T-helper 2 cell (primary cell): ENCODE measurements at regions not wholly inside any gene's neighbourhood (a gene's known extent, or its start where the extent isn't known, plus 50 kb on each side); places are given as distances from the start of the nearest gene placed in this dataset.
"Not testable (repeated sequence)": the region's sequence is repeated elsewhere in the genome, so short reads cannot be mapped to it uniquely, and the experiment has no call there.

ENCODE experiments used
- DNase-seq, 5 experiments: peaks; one replicate each; pipeline versions ENCODE4 v3.0.0 to v3.0.0-alpha.2; 2012 to 2022

DNA sequence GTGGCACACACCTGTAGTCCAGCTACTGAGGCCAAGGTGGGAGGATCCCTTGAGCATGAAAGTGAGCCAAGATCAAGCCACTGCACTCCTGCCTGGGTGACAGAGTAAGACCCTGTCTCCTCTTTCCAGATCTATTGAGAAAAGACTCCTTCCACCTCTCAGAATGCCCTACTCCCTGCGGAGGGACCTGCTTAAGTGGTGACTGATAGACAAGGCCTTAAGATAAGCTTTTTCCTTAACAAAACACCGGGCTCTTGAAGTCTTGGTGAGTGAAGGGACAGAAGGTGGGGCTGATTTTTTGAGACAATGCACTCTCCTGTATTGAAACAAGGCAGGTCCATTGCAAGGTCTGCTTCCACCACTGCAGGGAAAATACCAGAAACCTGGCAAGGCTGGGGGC, 338.4 kb upstream of the FRG2C start:
- no peak for DNase-seq

GRCh38 chr3:75327453-75327852, 336.7 kb upstream of the FRG2C start:
- no peak for DNase-seq

DNA sequence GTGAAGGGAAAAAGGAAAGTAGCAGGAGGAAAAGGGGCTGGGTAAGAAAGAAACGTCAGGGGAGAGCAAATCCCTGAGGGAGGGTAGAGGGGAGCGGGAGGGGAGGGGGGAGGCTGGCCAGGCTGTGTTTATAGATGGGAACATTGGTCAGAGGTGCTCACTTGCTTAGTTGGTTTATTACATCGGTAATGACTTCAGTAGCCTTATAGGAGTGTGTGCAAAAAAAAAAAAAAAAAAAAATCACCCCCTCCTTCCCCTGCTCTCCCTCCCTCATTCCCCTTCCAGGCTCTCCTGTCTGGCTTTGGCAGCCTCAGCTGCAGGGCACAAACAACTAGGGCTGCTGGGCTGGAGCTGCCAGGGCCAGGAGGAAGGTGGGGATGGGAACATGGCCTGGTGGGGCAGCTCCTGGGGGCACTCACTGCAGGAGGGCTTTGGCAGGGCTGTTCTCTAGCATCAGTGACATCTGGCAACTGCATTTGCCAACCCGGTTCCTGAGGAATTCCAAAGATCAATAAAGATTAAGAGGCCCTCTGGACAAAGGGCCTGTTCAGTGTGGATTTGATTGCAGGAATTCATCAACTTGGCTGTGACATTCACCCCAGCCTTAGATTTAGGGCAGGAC, 334.5 kb upstream of the FRG2C start:
- no peak for DNase-seq

DNA sequence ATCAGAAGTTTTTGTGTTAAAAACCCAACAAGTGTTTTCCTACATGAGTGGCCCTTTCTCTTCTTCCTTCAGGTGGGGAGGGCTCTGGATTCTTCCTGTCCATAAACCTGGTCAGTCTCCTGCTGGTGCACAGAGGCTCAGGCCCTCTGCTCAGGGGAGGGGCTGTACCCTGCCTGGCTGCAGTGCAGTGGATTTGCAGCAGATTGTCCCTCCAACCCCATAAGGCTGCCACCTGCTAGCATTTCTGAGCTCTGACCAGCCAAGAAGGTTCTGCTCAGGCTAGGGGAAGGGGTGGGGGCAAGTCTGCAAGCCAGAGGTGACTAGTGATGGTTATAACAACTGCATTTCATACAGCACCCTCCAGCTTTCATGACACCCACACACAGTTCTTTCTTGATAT, 333.7 kb upstream of the FRG2C start:
- DNase-seq: not testable (repeated sequence)

- not testable (repeated sequence) for DNase-seq
Measured at GRCh38 chr3:75332090-75332489, 332.0 kb upstream of the FRG2C start.

GRCh38 chr3:75332794-75333193, 331.3 kb upstream of the FRG2C start:
- DNase-seq: no peak

GRCh38 chr3:75334299-75334698, 329.8 kb upstream of the FRG2C start:
- DNase-seq: no peak

DNA sequence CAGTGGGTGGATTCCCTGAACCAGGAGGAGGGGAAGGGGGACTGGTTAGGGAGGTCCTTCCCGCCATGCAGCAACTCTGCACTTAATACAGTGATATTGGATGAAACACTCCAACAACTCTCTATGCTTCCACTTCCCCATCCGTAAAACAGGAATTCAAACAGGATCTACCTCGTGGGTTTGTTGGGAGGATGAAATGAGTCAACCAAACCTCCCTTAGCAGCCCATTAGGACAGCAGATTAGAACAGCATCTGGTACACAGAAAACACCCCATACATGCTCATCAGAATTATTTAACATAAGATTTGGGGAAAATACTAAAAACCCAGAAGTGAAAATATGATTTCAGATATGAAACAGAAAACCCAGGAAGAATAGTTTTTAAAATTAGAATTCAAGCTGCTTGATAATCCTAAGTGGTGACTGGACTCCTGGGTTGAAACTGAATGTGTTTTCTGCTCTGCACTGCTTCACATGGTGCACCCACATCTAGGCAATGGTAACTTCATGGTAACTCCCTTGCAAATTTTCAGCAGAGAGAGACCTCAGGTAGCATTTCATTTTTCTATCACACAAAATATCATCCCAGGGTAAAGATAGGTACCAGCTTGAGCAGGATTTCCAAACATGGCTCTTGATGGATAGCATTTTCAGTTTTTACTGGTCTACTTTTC, 326.8 kb upstream of the FRG2C start:
- DNase-seq: no peak

GRCh38 chr3:75338342-75338741, 325.8 kb upstream of the FRG2C start:
- DNase-seq: no peak

DNA sequence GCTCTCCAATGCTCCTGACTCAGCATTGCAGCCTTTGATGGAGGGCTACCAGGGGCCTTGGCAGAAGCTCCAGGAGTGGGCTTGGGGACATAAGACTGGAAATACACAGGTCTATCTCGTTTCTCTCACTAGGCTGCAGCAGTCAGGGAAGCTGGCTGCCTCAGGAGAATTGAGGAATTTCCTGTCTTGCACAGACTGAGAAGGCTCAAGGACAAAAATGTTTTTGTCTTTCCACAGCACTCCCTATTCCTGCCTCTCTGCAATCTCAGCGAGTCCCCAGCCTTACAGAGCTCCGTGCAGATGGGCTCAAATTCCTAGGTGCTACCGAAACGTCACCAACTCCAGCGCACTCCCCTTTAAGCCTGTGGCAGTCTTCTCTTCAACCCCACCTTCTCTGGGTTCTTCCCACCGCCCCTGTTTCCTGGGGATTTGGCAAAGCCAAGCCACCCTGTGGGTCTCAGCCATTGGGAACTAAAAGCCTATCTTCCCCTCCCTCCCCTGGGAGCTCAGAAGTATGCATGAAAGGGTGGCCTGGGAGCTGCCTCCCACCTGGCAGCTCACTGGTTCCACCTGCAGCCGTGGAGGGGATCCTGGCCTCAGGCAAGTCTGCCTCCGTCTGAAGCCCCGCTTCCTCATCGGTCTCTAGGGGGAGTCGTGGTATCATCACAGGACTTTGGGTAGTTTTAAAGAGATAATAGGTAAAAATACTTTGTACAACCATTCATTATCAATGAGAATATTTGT, 322.6 kb upstream of the FRG2C start:
- DNase-seq: no peak

- DNase-seq: no peak
Measured at GRCh38 chr3:75342425-75342824, 321.7 kb upstream of the FRG2C start.

DNA sequence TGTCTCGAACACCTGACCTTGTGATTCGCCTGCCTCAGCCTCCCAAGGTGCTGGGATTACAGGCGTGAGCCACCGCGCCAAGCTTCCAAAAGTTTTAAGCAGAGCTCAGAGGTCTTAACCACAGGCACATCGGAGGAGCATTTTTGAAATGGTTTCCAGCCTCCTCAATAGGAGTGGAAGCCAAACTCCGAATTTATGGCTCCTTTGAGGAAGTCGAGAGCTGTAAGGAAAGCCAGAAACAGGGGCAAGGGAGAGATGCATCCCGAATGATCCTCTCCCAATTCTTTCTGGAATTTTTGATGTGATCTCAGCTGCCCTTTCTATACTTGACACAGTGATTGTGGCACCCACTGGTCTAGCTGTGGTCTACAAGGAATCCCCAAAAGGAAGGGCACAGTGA, 313.6 kb upstream of the FRG2C start:
- not testable (repeated sequence) for DNase-seq

- peak in 2 of 5 experiments; percentile 5 to 21 for DNase-seq
Measured at GRCh38 chr3:75362086-75362784, 301.9 kb upstream of the FRG2C start.

DNA sequence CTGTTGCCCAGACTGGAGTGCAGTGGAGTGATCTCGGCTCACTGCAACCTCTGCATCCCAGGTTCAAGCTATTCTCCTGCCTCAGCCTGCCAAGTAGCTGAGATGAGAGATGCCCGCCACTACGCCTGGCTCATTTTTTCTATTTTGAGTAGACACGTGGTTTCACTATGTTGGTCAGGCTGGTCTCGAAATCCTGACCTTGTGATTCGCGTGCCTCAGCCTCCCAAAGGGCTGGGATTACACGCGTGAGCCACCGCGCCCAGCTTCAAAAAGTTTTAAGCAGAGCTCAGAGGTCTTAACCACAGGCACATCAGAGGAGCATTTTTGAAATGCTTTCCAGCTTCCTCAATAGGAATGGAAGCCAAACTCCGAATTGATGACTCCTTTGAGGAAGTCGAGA, 291.2 kb upstream of the FRG2C start:
- not testable (repeated sequence) for DNase-seq

DNA sequence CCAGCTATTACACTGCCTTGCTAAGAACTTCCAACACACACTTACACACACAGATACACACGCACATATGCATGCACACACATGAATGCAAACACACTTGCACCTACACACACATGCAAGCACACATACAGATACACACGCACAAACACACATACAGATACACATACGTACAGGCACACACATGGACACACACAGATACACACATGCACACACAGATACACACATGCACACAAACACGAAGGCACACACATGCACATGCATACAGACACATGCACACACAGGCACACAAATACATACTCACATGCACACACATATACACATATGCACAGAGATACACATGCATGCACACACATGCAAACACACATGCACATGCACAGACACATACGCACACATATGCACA, 284.3 kb upstream of the FRG2C start:
- DNase-seq: not testable (repeated sequence)

DNA sequence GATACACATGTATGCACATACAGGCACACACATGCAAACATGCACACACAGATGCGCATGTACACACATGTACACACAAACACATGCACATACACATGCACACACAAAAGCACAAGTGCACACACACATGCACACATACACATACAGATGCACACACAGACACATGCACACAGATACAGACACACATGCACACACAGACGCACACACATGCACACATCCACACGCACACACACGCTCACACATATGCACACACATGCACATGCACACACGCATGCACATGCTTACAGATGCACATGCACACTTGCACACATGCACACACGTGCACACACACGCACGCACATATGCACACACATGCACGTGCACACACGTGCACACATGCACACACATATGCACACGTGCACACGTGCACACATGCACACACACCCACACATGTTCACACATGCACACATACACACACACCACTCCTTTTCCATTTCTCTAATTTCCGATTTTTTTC, 283.8 kb upstream of the FRG2C start:
- DNase-seq: no peak

DNA sequence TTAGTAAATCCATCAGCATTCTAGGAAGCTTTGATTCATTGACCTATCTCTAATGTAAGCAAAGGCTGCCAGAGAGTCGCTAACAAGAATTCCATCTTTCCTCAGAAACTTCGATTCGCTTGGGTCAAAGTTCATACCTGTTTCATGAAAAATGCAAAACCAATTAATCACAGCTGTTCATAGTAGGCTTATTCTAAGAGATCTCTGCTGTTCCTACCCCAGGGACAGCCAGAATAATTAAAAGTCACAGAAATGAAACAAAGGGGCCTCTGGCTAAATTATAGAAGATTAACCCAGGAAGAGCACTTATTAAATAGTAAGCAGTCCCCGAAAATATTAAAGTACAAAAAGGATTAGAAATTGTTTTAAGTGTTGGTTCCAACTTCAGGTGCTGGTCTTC, 280.1 kb upstream of the FRG2C start:
- not testable (repeated sequence) for DNase-seq

DNA sequence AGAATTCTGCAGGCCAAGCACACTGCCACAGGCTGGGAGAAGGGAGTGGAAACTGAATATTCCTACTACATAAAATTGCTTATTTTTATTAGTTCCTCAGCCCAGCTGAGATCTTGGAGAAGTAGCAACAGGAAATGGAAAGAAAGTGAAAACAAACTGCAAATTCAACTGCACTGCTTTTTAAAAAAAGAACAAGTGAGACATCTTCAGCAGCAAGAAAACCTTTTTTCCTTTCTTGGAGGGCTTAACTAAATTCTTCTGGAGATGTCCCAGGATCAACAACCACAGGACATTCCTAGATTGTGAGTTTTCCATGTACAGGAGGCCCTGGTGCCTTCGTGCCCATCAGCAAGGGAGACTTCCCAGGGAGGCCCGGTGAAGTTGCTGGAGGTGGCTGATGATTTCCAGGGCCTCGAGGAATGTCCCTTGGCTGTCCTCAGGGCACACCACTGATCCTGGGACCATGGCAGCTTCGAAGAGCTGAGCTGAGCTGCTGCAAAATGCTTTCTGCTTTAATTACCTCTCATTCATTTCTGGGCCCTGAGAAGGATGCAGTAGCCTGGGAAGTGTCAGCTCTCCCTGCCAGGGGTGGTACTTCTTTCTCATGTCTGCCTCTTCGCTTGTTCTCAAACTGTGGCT, 275.5 kb upstream of the FRG2C start:
- DNase-seq: not testable (repeated sequence)

DNA sequence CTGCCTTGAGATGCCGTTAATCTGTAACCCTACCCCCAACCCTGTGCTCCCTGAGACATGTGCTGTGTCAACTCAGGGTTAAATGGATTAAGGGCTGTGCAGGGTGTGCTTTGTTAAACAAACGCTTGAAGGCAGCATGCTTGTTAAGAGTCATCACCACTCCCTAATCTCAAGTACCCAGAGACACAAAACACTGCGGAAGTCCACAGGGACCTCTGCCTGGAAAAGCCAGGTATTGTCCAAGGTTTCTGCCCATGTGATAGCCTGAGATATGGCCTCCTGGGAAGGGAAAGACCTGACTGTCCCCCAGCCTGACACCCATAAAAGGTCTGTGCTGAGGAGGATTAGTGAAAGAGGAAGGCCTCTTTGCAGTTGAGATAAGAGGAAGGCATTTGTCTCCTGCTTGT, 270.8 kb upstream of the FRG2C start:
- not testable (repeated sequence) for DNase-seq

GRCh38 chr3:75394102-75394501, 270.0 kb upstream of the FRG2C start:
- not testable (repeated sequence) for DNase-seq

GRCh38 chr3:75394562-75395360, 269.4 kb upstream of the FRG2C start:
- not testable (repeated sequence) for DNase-seq
